ENCODE measurements at regions not wholly inside any gene's neighbourhood (a gene's known extent, or its start where the extent isn't known, plus 50 kb on each side); places are given as distances from the start of the nearest gene placed in this dataset.
"Not testable (repeated sequence)": the region's sequence is repeated elsewhere in the genome, so short reads cannot be mapped to it uniquely, and the experiment has no call there.

DNA sequence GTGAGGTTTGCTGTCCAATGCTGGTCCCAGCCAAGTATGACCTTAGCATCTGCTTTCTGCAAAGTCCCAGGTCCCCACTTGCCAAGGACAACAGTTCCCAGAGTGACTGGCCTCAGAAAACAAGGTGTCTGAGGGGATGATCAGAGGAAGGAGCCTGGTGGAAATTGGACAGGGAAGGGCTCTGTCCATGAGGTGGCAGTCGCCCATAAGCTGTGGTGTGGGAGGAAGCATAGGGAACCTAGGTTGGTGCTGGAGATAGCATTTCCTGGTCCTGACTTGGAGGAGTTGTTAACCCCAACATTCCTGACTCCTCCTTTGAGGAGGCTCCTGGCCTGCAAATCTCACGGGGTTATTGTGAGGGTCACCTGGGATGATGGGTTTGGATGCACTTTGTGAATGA lies 77.8 kb downstream of the LIMS4 start:
- not testable (repeated sequence) for DNase-seq

DNA sequence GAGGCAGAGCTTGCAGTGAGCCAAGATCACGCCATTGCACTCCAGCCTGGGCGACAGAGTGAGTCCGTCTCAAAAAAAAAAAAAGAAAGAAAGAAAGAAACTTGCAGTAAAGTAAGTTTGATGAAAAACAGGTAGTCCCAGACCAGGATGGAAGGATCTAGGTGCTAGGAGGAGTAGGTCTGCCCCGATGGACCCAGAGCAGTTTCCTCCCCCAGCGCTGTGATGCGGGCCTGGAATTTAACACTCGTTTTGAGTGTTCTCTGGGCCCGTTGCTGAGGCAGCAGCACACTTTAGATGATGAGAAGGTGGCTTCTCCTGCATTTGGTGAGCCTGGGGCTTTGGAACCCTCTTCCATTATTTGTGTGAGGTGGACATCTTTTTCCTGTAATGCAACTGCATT lies 80.2 kb downstream of the LIMS4 start:
- DNase-seq = peak; percentile 33

DNA sequence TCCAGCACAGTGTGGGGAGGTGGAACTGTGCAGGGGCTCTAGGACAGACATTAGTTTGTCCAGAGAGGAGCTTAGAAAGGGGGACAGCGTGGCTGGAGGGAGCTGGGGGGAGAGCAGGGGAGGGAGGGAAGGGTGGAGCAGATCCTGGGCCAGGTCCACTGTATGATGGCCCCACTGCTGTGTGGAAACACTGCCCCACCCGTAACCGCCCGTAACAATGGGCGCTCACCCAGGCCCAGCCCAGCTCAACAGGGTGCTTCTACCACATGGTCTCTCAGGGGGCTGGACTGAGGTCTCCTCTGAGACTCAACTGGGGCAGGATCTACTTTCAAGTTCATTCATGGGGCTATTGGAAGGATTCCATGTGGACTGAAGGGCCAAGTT lies 81.6 kb downstream of the LIMS4 start:
- DNase-seq = not testable (repeated sequence)

DNA sequence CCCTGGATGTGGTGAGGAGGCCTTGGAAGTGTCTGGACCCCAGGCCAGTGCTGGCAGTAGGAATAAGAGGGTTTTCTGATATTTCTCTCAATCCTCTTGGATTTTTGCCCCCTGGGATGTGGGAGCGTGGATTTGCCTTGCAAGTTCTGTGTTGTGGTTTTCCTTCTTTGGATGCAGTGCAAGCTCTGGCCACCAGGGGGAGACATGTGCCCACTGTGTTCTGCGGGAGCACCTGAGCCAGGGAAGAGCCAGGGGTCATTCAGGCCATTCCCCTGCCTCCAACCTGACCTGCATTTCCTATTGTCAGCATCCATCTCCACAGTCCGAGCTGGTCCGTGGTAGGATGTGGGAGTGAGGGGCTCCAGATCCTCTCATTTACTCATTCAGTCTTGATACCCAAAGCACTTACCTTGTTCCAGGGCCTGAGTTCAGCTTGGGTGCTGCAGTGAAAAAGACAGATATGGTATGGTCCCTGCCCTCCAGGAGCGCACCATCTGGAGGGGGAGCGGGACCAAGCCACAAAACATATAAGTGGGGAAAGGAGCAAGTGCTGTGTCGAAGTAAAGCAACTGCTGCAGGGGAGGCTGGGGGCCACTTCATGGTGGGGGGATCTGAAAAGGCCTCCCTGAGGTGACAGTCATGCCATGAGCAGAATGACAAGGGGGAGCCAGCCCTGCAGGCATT lies 82.1 kb downstream of the LIMS4 start:
- peak; percentile 26 for DNase-seq

DNA sequence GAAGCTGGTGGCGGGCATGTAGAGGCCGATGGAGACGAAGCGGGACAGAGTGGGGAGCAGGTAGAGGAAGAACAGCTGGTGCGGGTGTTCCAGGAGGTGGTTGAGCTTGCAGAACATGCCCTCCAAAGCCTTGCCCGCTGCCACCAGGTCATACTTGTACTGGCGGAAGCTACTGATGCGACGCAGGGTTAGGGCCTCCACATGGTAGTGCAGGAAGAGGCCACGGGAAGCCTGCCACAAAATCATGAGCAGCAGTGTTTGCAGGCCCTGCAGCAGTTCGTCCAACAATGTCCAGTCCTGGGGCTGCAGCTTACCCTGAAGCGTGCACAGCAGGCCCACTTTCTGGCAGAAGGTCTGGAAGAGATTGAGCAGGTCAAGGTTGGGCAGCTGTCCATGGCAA lies 85.6 kb downstream of the LIMS4 start:
- not testable (repeated sequence) for DNase-seq

DNA sequence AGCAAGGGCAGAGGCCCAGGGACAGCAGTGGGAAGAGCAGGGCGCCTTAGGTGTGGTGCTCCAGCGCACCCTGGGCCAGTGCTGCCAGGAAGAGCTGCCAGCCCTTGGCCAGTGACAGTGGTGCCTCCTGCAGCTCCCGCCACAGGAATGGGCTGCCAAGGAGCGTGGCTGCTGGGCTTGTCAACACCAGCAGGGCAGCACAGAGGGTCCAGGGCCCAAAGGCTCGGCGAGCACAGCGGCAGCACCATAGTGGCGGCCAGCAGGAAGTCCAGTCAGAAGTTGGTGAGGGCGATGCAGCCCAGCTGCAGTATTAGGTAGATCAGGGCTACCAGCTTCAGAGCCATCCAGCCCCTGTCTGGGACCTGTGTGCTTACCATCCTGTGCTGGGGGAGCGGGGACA lies 86.1 kb downstream of the LIMS4 start:
- not testable (repeated sequence) for DNase-seq

DNA sequence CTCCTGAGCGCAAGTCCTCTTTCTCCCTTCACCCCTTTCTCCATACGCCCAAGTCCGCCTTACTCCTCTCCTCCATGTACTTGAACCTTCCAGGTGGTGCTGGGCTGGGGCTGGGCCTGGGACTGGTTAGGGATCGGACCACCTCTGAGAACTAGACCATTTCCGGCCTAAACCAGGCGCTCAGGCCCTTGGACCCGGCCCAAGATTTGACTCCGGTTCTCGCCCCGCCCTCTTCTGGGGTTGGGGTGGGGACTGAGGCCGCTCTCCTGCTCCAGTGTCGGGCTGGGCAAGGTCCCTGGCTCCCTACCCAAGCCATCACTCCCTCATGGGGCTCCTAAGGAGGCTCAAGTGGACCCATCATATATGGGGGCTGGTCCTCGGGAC lies 87.9 kb downstream of the LIMS4 start:
- DNase-seq = not testable (repeated sequence)

DNA sequence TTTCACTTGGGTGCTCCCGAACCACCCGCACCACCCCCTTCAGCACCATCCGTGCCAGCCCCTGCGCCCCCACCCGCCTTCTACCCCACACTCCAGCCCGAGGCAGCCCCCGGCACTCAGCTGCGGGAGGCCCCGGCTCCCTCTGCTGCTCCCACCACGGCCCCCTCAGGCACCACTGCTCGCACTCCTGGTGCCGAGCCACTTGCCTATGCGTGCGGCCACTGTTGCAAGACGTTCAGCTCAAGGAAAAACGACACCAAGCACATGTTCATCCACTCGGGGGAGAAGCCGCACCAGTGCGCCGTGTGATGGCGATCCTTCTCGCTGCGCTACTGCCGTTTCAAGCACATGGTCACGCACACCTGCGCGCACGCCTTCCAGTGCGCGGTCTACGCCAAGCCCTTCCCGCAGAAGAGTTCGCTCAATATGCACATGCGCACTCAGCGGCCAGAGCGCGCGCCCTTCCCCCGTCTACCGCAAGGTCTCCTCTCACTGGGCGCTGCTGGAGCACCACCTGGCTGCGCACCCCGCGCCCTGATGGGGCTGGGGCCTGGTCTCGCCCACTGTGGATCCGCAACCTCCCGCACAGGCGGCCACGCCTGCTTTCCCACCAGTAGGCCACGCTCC lies 88.4 kb downstream of the LIMS4 start:
- not testable (repeated sequence) for DNase-seq

DNA sequence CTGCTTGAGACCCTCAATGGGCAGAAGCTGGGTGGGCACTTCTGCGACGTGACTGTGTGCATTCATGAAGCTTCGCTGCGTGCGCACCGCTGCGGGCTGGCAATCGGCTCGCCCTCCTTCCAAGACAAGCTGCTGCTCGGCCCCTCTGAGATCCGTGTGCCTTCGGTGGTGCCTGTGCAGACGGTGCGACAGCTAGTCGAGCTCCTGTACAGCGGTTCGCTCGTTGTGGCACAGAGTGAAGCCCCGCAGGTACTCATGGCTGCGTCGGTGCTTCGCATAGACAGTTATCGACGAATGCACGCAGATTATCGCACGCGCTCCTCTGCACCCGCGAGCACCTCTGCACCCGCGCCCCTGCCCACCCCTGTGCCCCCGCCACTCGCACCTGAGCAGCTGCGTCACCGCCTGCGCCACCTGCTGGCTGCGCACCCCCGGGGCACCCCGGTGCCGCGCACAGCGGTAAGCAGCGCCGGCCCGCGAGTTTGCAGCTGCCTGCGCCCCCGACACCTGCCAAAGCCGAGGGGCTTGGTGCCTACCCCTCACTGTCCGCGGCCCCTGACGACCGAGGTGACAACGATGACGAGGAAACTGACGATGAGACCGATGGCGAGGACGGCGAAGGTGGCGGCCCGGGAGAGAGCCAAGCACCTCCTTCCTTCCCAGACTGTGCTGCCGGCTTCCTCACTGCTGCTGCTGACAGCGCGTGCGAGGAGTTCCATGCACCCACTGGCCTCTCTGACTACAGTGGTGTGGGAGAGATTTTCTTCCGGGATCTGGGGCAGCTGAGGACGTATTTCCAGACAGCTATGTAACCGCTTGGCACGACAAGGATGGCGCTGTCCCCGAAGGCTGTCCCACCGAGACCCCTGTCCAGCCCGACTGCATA lies 89.2 kb downstream of the LIMS4 start:
- not testable (repeated sequence) for DNase-seq

DNA sequence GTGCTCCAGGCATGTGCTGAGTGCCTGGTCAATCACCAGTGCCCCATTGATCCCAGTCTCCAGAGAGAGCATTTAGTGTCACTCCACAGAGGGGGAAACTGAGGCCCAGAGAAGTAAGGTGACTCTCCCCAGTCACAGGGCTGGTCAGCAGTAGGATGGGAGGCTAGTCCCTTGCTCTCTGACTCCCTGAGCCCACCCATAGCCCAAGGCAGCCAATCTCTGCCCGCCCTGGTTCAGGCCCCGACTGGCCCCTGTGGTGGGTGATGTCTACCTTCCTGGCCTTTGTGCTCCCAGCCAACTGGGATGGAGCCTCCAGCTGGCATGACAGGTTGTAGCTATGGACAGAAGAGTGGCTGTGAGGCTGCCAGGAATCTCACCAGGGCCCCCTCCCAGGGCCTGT lies 99.1 kb downstream of the LIMS4 start:
- not testable (repeated sequence) for DNase-seq

DNA sequence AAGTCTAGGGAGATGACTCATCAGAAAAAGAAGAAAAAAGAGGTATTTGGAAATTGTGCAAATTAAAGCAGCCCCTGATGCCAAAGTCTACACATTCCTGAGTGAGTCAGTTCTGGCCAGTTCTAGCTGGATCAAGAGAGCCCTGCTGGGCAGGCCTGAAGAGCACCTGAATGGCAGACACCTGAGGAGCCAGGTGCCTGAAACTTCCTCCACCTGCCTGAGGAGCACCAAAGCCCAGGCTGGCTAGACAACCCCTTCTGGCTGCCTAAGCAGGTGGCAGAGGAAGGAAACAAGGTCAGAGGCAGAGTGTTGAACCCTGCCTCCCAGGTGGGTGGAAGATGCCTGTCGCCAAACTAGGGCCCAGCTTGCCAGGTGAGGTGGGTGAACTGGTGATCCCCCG lies 101.0 kb downstream of the LIMS4 start:
- DNase-seq = not testable (repeated sequence)

DNA sequence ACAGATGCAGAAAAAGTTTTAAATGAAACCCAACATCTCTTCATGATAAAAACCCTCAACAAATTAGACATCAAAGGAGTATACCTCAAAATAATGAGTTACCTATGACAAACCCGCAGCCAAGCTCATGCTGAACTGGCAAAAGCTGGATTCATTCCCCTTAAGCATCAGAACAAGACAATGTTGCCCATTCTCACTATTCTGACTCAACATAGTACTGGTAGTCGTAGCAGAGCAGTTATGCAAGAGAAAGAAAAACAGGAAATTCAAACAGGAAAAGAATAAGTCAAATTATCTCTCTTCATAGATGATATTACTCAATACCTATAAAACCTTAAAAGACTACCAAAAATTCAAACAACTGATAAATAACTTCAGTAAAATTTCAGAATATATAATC lies 115.0 kb downstream of the LIMS4 start:
- DNase-seq = not testable (repeated sequence)

DNA sequence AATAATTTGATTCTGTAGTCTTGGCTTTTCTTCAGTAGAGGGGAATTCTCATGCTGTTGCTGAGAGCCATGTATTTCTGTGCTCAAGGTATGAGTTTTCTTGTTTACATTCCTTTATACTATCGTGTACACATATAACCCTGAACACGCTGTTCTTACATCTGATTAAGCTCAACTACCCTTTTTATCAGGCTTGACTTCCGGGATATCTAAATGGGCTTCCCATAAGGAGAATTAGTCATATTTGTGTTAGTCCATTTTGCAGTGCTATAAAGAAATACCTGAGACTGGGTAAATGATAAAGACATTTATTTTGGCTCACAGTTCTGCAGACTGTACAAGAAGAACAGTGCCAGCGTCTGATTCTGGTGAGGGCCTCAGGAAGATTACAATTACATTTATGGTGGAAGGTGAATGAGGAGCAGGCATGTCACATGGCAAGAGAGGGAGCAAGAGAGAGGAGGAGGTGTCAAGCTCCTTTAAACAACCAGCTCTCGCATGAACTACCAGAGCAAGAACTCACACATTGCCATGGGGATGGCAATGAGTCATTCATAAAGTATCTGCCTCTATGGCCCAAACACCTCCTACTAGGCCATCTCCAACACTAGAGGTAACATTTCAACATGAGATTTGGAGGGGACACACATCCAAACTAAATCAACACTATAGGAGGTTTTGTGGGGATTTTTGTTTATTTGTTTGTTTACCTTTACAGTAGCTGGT lies 118.2 kb downstream of the LIMS4 start:
- not testable (repeated sequence) for DNase-seq

DNA sequence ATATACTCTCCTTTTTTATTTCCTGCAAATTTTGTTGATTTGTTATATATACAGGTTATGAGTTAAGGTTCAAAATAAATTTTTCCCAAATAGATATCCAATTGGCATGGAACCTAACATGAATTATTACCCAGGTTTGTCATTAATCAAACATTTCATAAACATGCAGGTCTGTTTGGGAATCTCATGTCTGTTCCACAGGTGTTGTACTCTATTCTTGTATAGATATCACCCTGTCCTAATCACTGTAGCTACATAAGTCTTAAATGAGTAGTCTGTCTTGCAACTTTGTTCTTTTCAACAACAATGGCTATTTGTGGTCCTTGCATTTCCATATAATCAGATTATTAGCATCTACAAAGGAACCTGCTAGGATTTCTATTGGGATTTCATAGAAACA lies 121.9 kb downstream of the LIMS4 start:
- not testable (repeated sequence) for DNase-seq

DNA sequence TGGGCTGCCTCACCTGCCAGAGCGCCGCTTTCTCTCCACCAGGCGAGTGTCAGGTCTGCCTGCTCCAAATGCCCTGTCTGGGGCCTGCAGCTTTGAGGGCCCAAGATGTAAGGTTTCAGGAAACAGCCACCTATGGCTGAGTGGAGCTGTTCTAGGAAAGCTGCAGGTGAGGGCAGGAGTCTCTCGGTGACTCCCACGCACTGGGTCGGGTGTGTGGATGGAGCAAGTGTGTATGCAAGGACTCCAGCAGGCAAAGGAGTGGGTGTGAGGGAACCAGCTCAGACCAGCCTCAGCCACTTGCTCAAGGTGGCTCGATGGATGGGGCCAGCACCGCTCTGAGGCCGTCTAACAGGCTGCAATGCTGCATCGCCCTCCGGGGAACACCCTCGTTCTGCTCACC lies 123.7 kb downstream of the LIMS4 start:
- not testable (repeated sequence) for DNase-seq

DNA sequence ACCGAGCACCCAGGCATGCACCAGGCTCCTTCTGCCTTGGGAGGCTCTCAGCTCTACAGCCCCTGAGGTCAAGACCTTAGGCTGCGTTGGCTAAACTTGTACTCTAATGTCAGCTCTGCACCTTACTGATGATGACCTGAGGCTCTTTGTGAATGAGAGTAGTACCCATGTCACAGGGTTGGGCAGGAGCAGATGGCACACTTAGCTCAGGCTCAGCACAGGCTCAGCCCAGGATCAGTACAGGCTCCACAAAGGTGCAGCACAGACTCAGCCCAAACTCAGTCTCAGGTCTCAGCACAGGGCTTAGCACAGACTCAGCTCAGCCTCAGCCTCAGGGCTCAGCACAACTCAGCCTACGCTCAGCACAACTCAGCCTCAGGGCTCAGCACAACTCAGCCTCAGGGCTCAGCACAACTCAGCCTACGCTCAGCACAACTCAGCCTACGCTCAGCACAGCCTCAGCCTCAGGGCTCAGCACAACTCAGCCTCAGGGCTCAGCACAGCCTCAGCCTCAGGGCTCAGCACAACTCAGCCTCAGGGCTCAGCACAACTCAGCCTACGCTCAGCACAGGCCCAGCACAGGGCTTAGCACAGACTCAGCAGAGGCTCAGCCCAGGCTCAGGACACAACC lies 128.1 kb downstream of the LIMS4 start:
- DNase-seq = not testable (repeated sequence)

DNA sequence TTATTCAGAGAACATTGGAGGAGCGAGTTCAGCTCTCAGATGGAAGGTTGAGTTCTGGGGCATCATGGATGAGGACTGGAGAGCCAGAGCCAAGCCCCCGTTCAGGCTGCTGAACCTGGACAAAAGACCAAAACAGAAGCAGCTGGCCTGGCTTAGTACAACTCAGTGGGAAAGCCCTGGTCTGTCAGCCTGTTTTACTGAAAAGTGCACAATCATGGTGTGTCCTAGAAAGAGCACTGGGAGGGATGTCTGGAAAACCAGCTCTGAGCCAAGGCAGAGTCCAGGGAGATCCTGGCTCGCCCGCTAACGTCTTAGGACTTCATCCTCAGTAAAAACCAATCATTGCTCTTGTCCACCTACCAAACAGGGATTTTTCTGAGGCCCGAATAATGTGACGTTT lies 129.7 kb upstream of the MTLN start:
- not testable (repeated sequence) for DNase-seq

DNA sequence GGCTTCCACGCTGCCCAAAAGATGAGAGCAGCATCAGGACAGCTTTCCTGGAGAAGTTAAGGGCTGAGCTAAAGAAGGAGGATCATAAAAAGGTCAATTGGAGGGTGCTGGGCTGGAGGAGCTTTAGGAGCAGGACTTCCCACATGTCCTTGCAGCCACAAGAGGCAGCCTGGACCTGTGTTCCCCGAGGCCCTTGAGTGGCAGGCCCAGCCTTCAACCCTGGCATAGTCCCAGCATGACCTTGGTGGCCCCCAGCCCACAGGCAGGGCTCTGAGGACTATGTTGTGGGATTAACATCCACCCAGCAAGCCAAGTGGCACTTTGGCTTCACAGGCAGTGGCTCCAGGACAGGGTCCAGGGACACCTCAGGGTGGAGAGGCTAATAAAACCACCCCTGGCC lies 126.8 kb upstream of the MTLN start:
- DNase-seq = not testable (repeated sequence)

DNA sequence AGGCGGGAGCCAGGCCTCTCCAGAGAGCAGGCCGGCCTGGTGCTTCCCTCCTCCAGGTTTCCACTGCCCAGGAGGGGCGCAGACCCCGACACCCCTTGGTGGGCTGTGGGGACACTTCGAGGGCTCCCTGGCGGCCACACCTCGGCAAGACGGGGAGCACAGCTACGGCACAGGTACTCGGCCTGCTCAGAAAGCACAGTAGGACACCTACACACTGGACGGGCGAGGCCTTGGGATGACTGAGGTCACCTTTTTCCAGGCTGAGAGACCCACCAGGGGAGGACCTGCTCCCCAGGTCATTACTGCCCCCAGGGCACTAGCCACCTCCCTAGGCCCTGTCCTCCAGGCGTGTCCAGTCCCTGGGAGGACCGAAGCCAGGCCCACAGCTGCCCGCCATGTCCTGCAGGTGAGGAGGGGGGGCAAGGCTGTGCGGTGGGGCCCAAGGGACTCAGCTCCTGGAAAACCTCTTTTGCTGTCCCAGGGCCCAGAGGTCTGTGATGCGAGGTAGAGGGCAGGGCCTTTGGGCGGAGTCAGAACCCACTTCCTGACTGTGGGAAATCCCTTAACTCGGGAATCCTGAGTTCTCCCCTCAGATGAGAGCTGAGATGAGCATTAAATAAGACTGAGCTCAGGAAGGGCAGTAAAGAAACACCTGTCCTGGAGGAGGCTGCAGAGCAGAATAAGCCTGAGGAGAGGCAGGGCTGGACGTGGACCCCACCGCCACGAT lies 126.1 kb upstream of the MTLN start:
- not testable (repeated sequence) for DNase-seq

DNA sequence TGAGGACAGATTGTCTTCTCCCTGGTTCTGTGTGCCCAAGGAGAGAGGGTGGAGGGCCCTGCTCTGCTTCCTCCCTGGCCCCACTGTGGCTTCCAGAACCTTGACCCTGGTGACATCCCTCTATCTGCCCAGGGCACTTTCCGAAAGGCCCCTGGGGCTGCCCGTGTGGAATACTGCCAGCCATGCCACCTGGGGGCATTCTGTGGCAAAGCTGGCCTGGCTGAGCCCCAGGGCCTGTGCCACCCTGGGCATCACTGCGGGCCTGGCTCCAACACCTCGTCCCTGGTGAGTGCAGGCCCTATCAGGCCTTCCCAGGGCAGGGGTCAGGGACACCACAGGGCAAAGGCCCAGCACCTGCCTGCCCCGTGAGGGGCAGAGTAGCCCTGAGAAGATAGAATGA lies 123.7 kb upstream of the MTLN start:
- DNase-seq = not testable (repeated sequence)

DNA sequence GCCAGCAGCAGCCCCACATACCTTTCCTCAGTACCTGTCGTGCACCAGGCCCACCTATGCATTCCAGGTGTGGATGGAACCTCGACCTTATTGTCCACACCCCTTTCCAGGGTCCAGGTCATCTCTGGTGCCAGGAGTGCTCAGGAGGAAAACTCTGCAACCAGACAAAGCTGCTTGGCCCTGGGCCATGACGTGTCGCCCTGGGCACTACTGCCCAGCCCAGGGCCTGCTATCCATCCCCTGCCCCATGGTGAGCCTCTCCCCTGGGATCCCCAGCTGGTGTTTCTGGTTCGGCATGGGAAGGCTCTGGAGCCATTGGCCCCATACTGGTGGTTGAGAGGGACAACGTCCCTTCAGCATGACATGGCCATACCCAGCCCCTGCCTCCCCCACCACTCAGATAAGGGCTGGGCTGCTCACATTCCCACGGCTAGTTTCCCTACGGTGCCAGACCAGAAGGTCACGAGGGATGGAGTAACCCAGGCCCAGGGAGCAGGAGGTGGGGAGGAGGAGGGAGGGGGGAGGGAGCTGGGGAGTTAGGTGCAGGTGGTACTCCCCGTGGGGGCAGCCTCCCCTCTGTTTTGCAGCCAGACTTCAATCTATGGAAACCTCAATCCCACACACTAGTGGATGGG lies 123.2 kb upstream of the MTLN start:
- not testable (repeated sequence) for DNase-seq

Data from activated CD8-positive, alpha-beta memory T cell treated with anti-CD3 and anti-CD28 coated beads, Interleukin-2, amount 50 U/mL, for 48 hours (primary cell).